ENCODE measurements at regions not wholly inside any gene's neighbourhood (a gene's known extent, or its start where the extent isn't known, plus 50 kb on each side); places are given as distances from the start of the nearest gene placed in this dataset.

GRCh38 chr16:7185165-7185564 lies 147.5 kb upstream of the RBFOX1 start:
- no peak for DNase-seq (ENCODE audit: low read depth in 2 of 2)

GRCh38 chr16:7183768-7184167 lies 148.9 kb upstream of the RBFOX1 start:
- DNase-seq (ENCODE audit: low read depth in 2 of 2): no peak

GRCh38 chr16:7182510-7183109 lies 150.0 kb upstream of the RBFOX1 start:
- DNase-seq (ENCODE audit: low read depth in 2 of 2): no peak

GRCh38 chr16:7177875-7178274 lies 154.8 kb upstream of the RBFOX1 start:
- DNase-seq (ENCODE audit: low read depth in 2 of 2): no peak

- DNase-seq (ENCODE audit: low read depth in 2 of 2): no peak
These were observed 161.5 kb upstream of the RBFOX1 start for GRCh38 chr16:7171151-7171550.

- no peak for DNase-seq (ENCODE audit: low read depth in 2 of 2)
These were observed 165.0 kb upstream of the RBFOX1 start for GRCh38 chr16:7167626-7168025.

- DNase-seq (ENCODE audit: low read depth in 2 of 2): no peak
These were observed 170.8 kb upstream of the RBFOX1 start for GRCh38 chr16:7161891-7162290.

- no peak for DNase-seq (ENCODE audit: low read depth in 2 of 2)
These were observed 172.6 kb upstream of the RBFOX1 start for GRCh38 chr16:7160093-7160492.

GRCh38 chr16:7158481-7158880 lies 174.2 kb upstream of the RBFOX1 start:
- no peak for DNase-seq (ENCODE audit: low read depth in 2 of 2)

GRCh38 chr16:7150230-7150629 lies 182.4 kb upstream of the RBFOX1 start:
- DNase-seq (ENCODE audit: low read depth in 2 of 2): no peak

- DNase-seq (ENCODE audit: low read depth in 2 of 2): no peak
These were observed 184.0 kb upstream of the RBFOX1 start for GRCh38 chr16:7148606-7149005.

GRCh38 chr16:7140899-7141298 lies 191.7 kb upstream of the RBFOX1 start:
- no peak for DNase-seq (ENCODE audit: low read depth in 2 of 2)

GRCh38 chr16:7137560-7138330 lies 194.9 kb upstream of the RBFOX1 start:
- DNase-seq (ENCODE audit: low read depth in 2 of 2): no peak

- DNase-seq (ENCODE audit: low read depth in 2 of 2): no peak
These were observed 200.2 kb upstream of the RBFOX1 start for GRCh38 chr16:7132465-7132864.

- no peak for DNase-seq (ENCODE audit: low read depth in 2 of 2)
These were observed 207.9 kb upstream of the RBFOX1 start for GRCh38 chr16:7124701-7125100.

- no peak for DNase-seq (ENCODE audit: low read depth in 2 of 2)
These were observed 208.4 kb upstream of the RBFOX1 start for GRCh38 chr16:7124242-7124641.

GRCh38 chr16:7116734-7117133 lies 215.9 kb upstream of the RBFOX1 start:
- DNase-seq (ENCODE audit: low read depth in 2 of 2): no peak

GRCh38 chr16:7115898-7116297 lies 216.7 kb upstream of the RBFOX1 start:
- DNase-seq (ENCODE audit: low read depth in 2 of 2): no peak

- no peak for DNase-seq (ENCODE audit: low read depth in 2 of 2)
These were observed 218.7 kb upstream of the RBFOX1 start for GRCh38 chr16:7113949-7114348.

GRCh38 chr16:7113395-7113794 lies 219.2 kb upstream of the RBFOX1 start:
- DNase-seq (ENCODE audit: low read depth in 2 of 2): no peak

- no peak for DNase-seq (ENCODE audit: low read depth in 2 of 2)
These were observed 221.4 kb upstream of the RBFOX1 start for GRCh38 chr16:7111265-7111664.

GRCh38 chr16:7107436-7107835 lies 225.2 kb upstream of the RBFOX1 start:
- no peak for DNase-seq (ENCODE audit: low read depth in 2 of 2)

- no peak for DNase-seq (ENCODE audit: low read depth in 2 of 2)
These were observed 229.6 kb upstream of the RBFOX1 start for GRCh38 chr16:7103056-7103455.

GRCh38 chr16:7101054-7101453 lies 231.6 kb upstream of the RBFOX1 start:
- DNase-seq (ENCODE audit: low read depth in 2 of 2): no peak

Data from activated CD8-positive, alpha-beta memory T cell treated with anti-CD3 and anti-CD28 coated beads for 4 hours (primary cell).